HFFc6 (cell line): ENCODE measurements at regions not wholly inside any gene's neighbourhood (a gene's known extent, or its start where the extent isn't known, plus 50 kb on each side); places are given as distances from the start of the nearest gene placed in this dataset.

Experiments used
- DNase-seq: peaks from one replicate; pipeline ENCODE4 v3.0.0-alpha.2; 2018
- H3K27ac Mint-ChIP-seq: 2 replicates; pipeline ENCODE4 v1.8.0; 2020; ENCODE audit warnings: mild to moderate bottlenecking, mixed read lengths
- H3K27me3 Mint-ChIP-seq: 2 replicates; pipeline ENCODE4 v1.8.0; 2021; ENCODE audit warnings: mild to moderate bottlenecking, moderate library complexity, mixed read lengths; ENCODE audit not compliant: insufficient read depth
- H3K36me3 Mint-ChIP-seq: 2 replicates; pipeline ENCODE4 v1.8.0; 2021; ENCODE audit warnings: low read depth, mixed read lengths
- H3K4me1 Mint-ChIP-seq: 2 replicates; pipeline ENCODE4 v1.8.0; 2020; ENCODE audit warnings: low read depth, mixed read lengths
- H3K4me3 Mint-ChIP-seq: 2 replicates; pipeline ENCODE4 v1.8.0; 2020; ENCODE audit warnings: mild to moderate bottlenecking, moderate library complexity, mixed read lengths
- H3K9me3 Mint-ChIP-seq: 2 replicates; pipeline ENCODE4 v1.8.0; 2020; ENCODE audit warnings: mild to moderate bottlenecking, mixed read lengths
- CTCF ChIP-seq: fragments of 200-600 bp; sonication (generic); IDR thresholded peaks from 2 replicates; pipeline ENCODE4 v1.5.0; 2021; ENCODE audit warnings: antibody characterized with exemption, mild to moderate bottlenecking

- peaks cover 17% of the 10 kb centered on the region for H3K27me3 Mint-ChIP-seq
- peaks cover 23% of the 10 kb centered on the region for H3K4me1 Mint-ChIP-seq
- no peak for TF ChIP-seq CTCF
- H3K4me3 Mint-ChIP-seq: no peak overlapping the region
- no peak for DNase-seq
- peaks cover 9% of the 10 kb centered on the region; the same call in 1 of the 2 replicates for H3K9me3 Mint-ChIP-seq
- no peak overlapping the region for H3K27ac Mint-ChIP-seq
- H3K36me3 Mint-ChIP-seq: peaks cover 9% of the 10 kb centered on the region; the same call in 1 of the 2 replicates
Observed at GRCh38 chr11:122363296-122363695, 247.3 kb upstream of the BLID start.

- no peak for DNase-seq
- H3K27ac Mint-ChIP-seq: no peak overlapping the region
- peaks cover 17% of the 10 kb centered on the region for H3K27me3 Mint-ChIP-seq
- H3K36me3 Mint-ChIP-seq: peaks cover 9% of the 10 kb centered on the region; the same call in 1 of the 2 replicates
- no peak for TF ChIP-seq CTCF
- no peak overlapping the region for H3K4me3 Mint-ChIP-seq
- H3K9me3 Mint-ChIP-seq: peaks cover 9% of the 10 kb centered on the region; the same call in 1 of the 2 replicates
- peaks cover 14% of the 10 kb centered on the region for H3K4me1 Mint-ChIP-seq
Observed at GRCh38 chr11:122362381-122362780, 246.4 kb upstream of the BLID start.

GRCh38 chr11:122360875-122361274, 244.9 kb upstream of the BLID start:
- peaks cover 5% of the 10 kb centered on the region; the same call in 1 of the 2 replicates for H3K4me1 Mint-ChIP-seq

GRCh38 chr11:122359081-122359571, 243.1 kb upstream of the BLID start:
- DNase-seq: no peak
- no peak overlapping the region for H3K27ac Mint-ChIP-seq
- peaks cover 9% of the 10 kb centered on the region; the same call in 1 of the 2 replicates for H3K9me3 Mint-ChIP-seq
- TF ChIP-seq CTCF: no peak
- H3K4me3 Mint-ChIP-seq: no peak overlapping the region
- H3K4me1 Mint-ChIP-seq: no peaks in the 10 kb centered on the region; the same call in 1 of the 2 replicates
- H3K27me3 Mint-ChIP-seq: peaks cover 10% of the 10 kb centered on the region
- H3K36me3 Mint-ChIP-seq: peaks cover 9% of the 10 kb centered on the region; the same call in 1 of the 2 replicates

More at GRCh38 chr11:122360875-122361274, 244.9 kb upstream of the BLID start:
- DNase-seq: no peak
- Mint-ChIP-seq H3K4me3 (no peak overlapping the region), H3K27me3 (peaks cover 18% of the 10 kb centered on the region), H3K9me3 (peaks cover 9% of the 10 kb centered on the region; the same call in 1 of the 2 replicates), H3K27ac (no peak overlapping the region), H3K36me3 (peaks cover 9% of the 10 kb centered on the region; the same call in 1 of the 2 replicates)
- TF ChIP-seq CTCF: peak; percentile 52

GRCh38 chr11:122358292-122358691, 242.3 kb upstream of the BLID start:
- no peaks in the 10 kb centered on the region; the same call in 1 of the 2 replicates for H3K4me1 Mint-ChIP-seq
- H3K27ac Mint-ChIP-seq: no peak overlapping the region

More at GRCh38 chr11:122358292-122358691, 242.3 kb upstream of the BLID start:
- Mint-ChIP-seq H3K4me3 (no peak overlapping the region), H3K36me3 (peaks cover 9% of the 10 kb centered on the region; the same call in 1 of the 2 replicates), H3K27me3 (peaks cover 12% of the 10 kb centered on the region), H3K9me3 (peaks cover 9% of the 10 kb centered on the region; the same call in 1 of the 2 replicates)
- no peak for TF ChIP-seq CTCF
- no peak for DNase-seq
